Occipital lobe (tissue), 1 donor: ENCODE measurements at regions not wholly inside any gene's neighbourhood (a gene's known extent, or its start where the extent isn't known, plus 50 kb on each side); places are given as distances from the start of the nearest gene placed in this dataset.
"Not testable (repeated sequence)": the region's sequence is repeated elsewhere in the genome, so short reads cannot be mapped to it uniquely, and the experiment has no call there.

ENCODE experiments used
- DNase-seq: peaks from one replicate; lab custom pipeline; 2025; lab: John Stamatoyannopoulos, UW

DNA sequence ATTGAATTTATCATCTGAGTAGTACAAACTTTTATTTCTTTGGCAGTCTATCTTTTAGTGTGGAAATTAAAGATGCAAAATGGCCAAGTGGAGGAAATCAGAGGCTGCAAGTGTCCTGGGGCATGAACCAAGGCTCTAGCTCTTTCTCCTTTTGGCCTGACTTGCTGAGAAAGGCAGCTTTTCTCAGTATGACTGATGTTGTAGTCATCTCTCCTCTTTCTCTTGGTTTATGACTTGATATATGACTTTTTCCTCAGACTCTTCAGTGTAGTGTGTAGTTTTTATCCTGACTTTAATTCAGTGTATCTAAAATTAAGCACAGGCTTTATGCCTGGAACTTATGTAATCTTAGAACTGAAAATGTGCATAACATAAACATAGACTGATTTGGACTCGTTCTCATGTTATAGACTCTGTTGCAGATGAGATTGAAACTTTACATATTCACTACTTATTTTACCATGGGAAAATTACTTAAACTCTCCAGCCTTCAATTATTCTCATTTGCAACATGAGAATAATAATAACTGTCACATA is 65.7 kb downstream of the SLITRK5 start:
- DNase-seq: no peak

- no peak for DNase-seq
These were observed 82.9 kb downstream of the SLITRK5 start for GRCh38 chr13:87754097-87754496.

DNA sequence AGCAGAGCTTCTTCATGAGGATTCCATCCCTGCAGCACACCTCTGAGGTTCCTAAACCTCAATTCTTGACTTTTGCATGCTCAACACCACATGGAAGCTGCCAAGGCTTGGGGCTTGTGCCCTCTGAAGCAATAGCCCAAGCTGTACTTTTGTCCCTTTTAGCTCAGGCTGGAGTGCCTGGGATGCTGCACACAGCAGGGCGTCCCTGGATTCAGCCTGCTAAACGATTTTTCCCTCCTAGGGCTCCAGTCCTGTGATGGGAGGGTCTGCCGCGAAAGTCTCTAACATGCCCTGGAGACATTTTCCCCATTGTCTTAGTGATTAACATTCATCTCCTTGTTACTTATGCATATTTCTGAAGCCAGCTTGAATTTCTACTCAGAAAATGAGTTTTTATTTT is 98.3 kb downstream of the SLITRK5 start:
- no peak for DNase-seq

- no peak for DNase-seq
These were observed 106.2 kb downstream of the SLITRK5 start for GRCh38 chr13:87777387-87777786.

DNA sequence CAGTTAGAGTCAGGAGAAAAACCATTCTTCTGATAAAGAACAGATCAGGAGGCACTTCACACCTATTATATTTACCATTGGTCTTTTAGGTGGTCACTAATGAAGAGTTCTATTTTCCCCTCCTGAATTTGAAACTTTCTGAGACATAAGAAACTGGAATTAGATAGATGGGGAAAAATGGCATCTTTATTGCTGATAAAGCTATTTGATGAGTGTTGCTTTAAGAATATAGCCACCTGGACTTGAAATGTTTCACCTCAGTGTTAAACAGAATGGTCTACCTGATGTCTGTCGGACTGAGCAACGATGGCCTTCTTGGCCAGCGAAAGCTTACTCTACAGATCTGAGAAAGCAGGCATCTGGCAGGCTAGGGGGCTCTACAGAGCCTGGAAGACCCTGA is 107.0 kb downstream of the SLITRK5 start:
- no peak for DNase-seq

DNA sequence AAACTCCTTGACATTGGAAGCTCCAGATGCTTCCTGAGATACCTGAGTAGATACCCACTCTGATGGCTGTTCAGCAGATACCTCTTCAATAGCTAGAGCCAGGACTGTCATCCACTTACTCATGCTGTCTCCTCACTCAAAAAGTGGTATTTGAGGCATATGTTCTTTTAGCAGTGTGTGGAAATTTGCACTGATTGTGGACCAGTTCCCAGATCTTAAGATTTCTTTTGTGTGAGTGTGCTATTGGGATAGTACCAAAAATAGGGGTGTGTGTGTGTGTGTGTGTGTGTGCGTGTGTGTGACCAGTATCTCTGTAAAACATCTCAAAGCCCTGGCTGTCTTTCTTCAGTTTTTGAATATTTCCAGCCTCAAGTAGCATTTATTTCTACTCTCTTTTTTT is 108.3 kb downstream of the SLITRK5 start:
- DNase-seq: peak; percentile 5

DNA sequence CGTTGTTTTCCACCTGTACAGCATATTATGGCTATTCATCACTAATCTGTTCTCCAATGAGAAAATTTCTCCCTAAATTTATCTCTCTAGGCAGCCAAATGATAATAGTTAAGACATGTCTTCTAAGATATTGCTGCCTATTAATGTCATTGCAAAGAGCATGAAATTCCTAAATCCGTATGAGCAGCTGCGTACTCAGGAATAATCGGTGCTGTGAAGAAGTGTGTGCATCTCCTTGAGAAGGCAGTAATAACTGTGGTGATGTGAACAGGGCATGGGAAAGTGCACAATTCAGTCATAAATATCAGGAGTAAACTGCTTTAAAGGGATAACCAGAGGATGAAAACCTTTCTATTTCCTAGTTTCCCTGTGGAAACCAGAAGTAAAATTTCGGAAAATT is 112.2 kb downstream of the SLITRK5 start:
- no peak for DNase-seq

GRCh38 chr13:87788363-87788762 is 117.2 kb downstream of the SLITRK5 start:
- DNase-seq: no peak

- DNase-seq: no peak
These were observed 121.7 kb downstream of the SLITRK5 start for GRCh38 chr13:87792878-87793277.

DNA sequence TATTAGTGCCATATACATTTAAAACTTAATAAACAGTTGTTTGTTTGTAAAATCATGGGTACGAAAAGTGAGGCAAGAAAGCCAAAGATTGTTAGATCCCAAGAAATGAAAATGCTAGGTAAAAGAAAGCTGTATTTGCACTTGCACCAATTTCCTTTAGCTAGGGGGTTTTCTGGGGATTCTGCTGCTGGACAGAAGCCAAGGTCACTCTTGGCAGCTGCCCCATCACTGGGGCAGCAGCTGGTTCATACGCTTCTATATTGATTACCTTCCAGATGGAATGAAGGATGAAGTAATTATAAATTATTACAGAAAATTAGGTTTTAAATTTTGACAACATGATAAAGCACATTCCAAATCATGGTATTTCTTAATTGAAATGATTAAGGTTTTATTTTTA is 127.4 kb downstream of the SLITRK5 start:
- DNase-seq: no peak

- no peak for DNase-seq
These were observed 139.2 kb downstream of the SLITRK5 start for GRCh38 chr13:87810391-87810801.

GRCh38 chr13:87810920-87811344 is 139.8 kb downstream of the SLITRK5 start:
- DNase-seq: no peak

- no peak for DNase-seq
These were observed 143.2 kb downstream of the SLITRK5 start for GRCh38 chr13:87814403-87814802.

- no peak for DNase-seq
These were observed 149.1 kb downstream of the SLITRK5 start for GRCh38 chr13:87820241-87820640.

GRCh38 chr13:87821512-87821911 is 150.3 kb downstream of the SLITRK5 start:
- DNase-seq: no peak

DNA sequence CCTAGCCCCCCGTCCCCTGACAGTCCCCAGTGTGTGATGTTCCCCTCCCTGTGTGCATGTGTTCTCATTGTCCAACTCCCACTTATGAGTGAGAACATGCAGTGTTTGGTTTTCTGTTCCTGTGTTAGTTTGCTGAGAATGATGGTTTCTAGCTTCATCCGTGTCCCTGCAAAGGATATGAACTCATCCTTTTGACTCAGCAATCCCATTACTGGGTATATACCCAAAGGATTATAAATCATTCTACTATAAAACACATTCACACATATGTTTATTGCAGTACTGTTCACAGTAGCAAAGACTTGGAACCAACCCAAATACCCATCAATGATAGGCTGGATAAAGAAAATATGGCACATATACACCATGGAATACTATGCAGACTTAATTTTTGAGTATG is 155.1 kb downstream of the SLITRK5 start:
- DNase-seq: not testable (repeated sequence)

GRCh38 chr13:87827479-87827878 is 156.3 kb downstream of the SLITRK5 start:
- DNase-seq: no peak

GRCh38 chr13:87837522-87837921 is 166.4 kb downstream of the SLITRK5 start:
- DNase-seq: no peak

DNA sequence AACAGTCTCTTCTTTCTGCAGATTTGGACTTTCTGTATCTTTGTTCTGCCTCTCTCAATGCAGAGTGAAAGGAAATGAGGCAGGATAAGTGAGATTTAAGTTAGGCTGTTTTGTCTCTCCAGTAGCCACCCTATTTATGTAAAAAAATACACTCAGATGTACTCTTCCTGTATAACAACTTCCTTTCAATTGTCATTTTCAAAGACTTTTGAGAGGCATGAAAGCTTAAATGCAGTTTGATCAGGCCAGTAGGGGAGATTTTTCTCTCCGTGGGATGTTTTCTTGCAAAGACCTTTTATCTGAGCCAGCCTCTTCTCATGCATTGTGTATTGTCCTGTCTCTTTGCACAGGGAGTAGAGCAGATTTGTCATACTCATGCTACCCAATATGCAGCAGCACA is 166.8 kb downstream of the SLITRK5 start:
- no peak for DNase-seq

- peak; percentile 7 for DNase-seq
These were observed 180.2 kb downstream of the SLITRK5 start for GRCh38 chr13:87851410-87851809.

GRCh38 chr13:87855553-87855952 is 184.4 kb downstream of the SLITRK5 start:
- no peak for DNase-seq

- no peak for DNase-seq
These were observed 188.1 kb downstream of the SLITRK5 start for GRCh38 chr13:87859261-87859660.

GRCh38 chr13:87867426-87867825 is 196.3 kb downstream of the SLITRK5 start:
- no peak for DNase-seq

DNA sequence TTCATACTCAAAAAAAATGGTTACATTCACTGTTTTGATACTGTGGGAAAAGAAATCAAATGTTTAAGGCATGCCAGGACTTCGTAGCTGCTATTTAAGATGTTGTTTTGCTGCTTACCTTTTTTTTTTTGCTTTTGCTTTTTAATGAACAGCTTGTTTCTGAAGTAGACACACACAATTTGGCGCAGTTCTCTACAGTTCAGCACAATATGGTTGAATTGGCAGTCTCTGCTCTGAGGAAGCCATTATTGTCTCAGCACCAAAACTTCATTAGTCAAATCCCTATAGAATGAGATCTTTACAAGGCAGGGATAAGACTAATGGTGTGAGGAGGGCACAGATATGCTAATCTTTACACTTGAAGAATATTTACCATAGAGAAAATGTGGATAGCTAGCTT is 197.6 kb downstream of the SLITRK5 start:
- DNase-seq: no peak
